C4-2B (cell line): ENCODE measurements at regions not wholly inside any gene's neighbourhood (a gene's known extent, or its start where the extent isn't known, plus 50 kb on each side); places are given as distances from the start of the nearest gene placed in this dataset.

Experiments used
- H3K27ac ChIP-seq: fragments of 450-650 bp; 2 replicates; pipeline ENCODE4 v1.5.1; 2017
- ZFX ChIP-seq: fragments of 450-650 bp; IDR thresholded peaks from 2 replicates; pipeline ENCODE4 v1.6.1; 2017
- TF ChIP-seq, protein P1 (sequence below): fragments of 450-650 bp; conservative IDR thresholded peaks from 2 replicates; pipeline ENCODE4 v1.5.1; 2017; ENCODE audit warnings: mild to moderate bottlenecking

DNA sequence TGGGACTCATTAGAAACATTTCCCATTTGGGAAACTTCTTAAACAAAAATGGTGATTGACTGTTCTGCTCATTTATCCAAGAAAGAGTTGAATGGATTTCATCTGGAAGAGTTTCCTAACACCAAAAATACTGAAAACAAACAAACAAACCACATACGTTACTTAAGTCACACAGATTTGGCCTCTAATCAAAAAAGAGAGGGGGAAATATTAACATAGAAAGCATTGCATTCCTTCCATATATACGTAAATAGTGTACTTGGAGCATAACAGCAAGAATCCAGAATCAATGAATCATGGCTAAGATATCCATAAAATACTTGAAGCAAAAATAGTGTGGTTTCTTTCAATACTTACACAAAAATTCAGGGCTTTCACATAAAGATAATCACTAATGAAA, 189.8 kb upstream of the MAP3K1 start:
- no peak for TF ChIP-seq ZFX
- TF ChIP-seq, protein P1, sequence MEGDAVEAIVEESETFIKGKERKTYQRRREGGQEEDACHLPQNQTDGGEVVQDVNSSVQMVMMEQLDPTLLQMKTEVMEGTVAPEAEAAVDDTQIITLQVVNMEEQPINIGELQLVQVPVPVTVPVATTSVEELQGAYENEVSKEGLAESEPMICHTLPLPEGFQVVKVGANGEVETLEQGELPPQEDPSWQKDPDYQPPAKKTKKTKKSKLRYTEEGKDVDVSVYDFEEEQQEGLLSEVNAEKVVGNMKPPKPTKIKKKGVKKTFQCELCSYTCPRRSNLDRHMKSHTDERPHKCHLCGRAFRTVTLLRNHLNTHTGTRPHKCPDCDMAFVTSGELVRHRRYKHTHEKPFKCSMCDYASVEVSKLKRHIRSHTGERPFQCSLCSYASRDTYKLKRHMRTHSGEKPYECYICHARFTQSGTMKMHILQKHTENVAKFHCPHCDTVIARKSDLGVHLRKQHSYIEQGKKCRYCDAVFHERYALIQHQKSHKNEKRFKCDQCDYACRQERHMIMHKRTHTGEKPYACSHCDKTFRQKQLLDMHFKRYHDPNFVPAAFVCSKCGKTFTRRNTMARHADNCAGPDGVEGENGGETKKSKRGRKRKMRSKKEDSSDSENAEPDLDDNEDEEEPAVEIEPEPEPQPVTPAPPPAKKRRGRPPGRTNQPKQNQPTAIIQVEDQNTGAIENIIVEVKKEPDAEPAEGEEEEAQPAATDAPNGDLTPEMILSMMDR, result no peak
- no peak overlapping the region for H3K27ac ChIP-seq

DNA sequence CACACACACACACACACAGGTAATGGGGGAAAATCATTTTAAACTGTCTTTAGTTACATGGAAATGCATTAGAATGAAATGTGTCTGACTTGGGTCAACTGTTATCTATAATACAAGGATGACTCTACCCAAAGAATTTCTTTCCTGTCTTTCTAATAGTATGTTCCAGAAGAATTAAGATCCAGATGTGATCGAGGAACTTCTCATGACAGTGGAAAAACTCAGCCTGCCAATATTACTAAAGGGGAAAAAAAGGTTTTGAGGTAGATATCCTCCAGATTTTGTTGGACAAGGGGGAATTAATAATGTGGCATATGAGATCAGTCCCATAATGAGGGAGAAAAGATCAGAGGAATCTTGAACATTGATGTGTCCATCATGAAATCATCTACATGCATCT, 190.6 kb upstream of the MAP3K1 start:
- TF ChIP-seq, protein P1, result no peak
- TF ChIP-seq ZFX, result no peak
- H3K27ac ChIP-seq, result no peak overlapping the region

GRCh38 chr5:56622141-56622540, 193.2 kb upstream of the MAP3K1 start:
- TF ChIP-seq, protein P1, result no peak
- TF ChIP-seq ZFX, result no peak
- no peak overlapping the region for H3K27ac ChIP-seq

- TF ChIP-seq, protein P1, result no peak
- no peak for TF ChIP-seq ZFX
- H3K27ac ChIP-seq, result no peak overlapping the region
Measured at GRCh38 chr5:56620903-56621677, 194.3 kb upstream of the MAP3K1 start.

GRCh38 chr5:56617998-56618397, 197.4 kb upstream of the MAP3K1 start:
- no peak overlapping the region for H3K27ac ChIP-seq
- no peak for TF ChIP-seq ZFX
- TF ChIP-seq, protein P1, result no peak

GRCh38 chr5:56616454-56617160, 198.7 kb upstream of the MAP3K1 start:
- H3K27ac ChIP-seq, result no peak overlapping the region
- TF ChIP-seq, protein P1, result no peak
- TF ChIP-seq ZFX, result no peak

DNA sequence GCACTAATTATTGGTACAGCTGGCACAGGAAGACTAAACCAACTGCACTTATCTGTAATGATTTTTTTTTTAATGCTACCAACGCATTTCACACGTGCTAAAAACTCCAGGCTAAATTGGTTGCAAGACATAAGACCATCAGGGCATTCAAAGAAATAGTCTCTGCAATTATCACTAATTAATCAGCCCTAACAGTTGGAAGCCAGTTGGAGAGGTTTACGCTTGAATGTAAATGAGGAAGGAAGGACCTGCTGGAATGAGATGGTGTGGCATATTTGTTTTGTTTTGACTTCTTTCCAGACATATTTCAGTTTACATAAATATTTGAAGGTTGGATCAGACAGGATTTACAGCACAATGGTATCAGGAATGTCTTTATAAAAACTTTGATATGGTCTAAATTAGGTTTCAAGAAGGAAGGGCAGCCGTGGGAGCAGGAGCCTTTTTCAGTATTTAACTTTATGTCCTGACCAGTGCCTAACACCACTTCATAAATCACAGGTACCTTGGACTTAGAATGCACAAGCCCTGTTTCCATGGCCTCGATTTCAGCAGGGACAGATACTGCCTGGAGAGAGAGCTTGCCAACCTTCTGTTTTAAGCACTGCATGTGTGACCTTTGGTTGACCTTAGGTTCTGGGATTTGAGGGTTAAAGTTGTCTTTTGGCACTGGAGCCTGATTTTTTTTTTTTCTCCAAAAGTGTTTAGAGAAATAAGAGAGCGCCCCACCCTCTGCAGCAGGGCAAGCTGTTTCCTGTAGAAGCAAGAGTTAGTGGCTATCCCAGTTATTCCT, 199.8 kb upstream of the MAP3K1 start:
- no peak overlapping the region for H3K27ac ChIP-seq
- TF ChIP-seq, protein P1, result no peak
- TF ChIP-seq ZFX, result no peak
